Keratinocyte (primary cell): ENCODE measurements at regions not wholly inside any gene's neighbourhood (a gene's known extent, or its start where the extent isn't known, plus 50 kb on each side); places are given as distances from the start of the nearest gene placed in this dataset.

Experiments
- CTCF ChIP-seq, 3 experiments: IDR thresholded peaks in 1 of 3; conservative IDR thresholded peaks in 1 of 3; optimal IDR thresholded peaks in 1 of 3; 2 replicates in 2 of 3; 3 replicates in 1 of 3; pipeline versions ENCODE3 to v1.5.1; 2011; ENCODE audit warnings: low read length in 3 of 3, mild to moderate bottlenecking in 3 of 3, moderate library complexity in 2 of 3, control low read depth in 1 of 3, inconsistent platforms in 1 of 3; ENCODE audit not compliant: insufficient read depth in 2 of 3; ENCODE audit errors: extremely low read depth in 1 of 3
- EZH2 ChIP-seq: IDR thresholded peaks from one replicate; pipeline ENCODE4 v1.6.1; 2012; ENCODE audit warnings: inconsistent platforms, mild to moderate bottlenecking, low read length, moderate library complexity

- TF ChIP-seq CTCF (optimal IDR thresholded peaks at IDR 0.05 in 1 of 3, IDR thresholded peaks at IDR 0.05 in 1 of 3, conservative IDR thresholded peaks at IDR 0.05 in 1 of 3; ENCODE audit: extremely low read depth in 1 of 3, insufficient read depth in 2 of 3, low read length in 3 of 3) (no peak), EZH2 (no peak)
These were observed 357.0 kb upstream of the FSIP2 start for GRCh38 chr2:185381631-185382030.
